M059J (cell line): ENCODE measurements at regions not wholly inside any gene's neighbourhood (a gene's known extent, or its start where the extent isn't known, plus 50 kb on each side); places are given as distances from the start of the nearest gene placed in this dataset.

Experiments
- DNase-seq: peaks from one replicate; pipeline ENCODE4 v3.0.0-alpha.2; 2012; ENCODE audit warnings: low read depth

GRCh38 chr17:70017112-70017511 lies 57.9 kb upstream of the KCNJ16 start:
- DNase-seq, result no peak

GRCh38 chr17:70017941-70018340 lies 57.1 kb upstream of the KCNJ16 start:
- no peak for DNase-seq

GRCh38 chr17:70021726-70022125 lies 53.3 kb upstream of the KCNJ16 start:
- peak; percentile 42 for DNase-seq

GRCh38 chr17:70022175-70022574 lies 52.9 kb upstream of the KCNJ16 start:
- DNase-seq, result peak; percentile 46

GRCh38 chr17:70024253-70024652 lies 50.8 kb upstream of the KCNJ16 start:
- no peak for DNase-seq
